HG03354 (cell line): ENCODE measurements at regions not wholly inside any gene's neighbourhood (a gene's known extent, or its start where the extent isn't known, plus 50 kb on each side); places are given as distances from the start of the nearest gene placed in this dataset.

Experiments
- ATAC-seq: cut with Tn5 transposase; IDR thresholded peaks from one replicate; pipeline ENCODE4 v1.9.1; 2021; ENCODE audit warnings: mild to moderate bottlenecking; ENCODE audit not compliant: unreplicated experiment, poor library complexity, severe bottlenecking

DNA sequence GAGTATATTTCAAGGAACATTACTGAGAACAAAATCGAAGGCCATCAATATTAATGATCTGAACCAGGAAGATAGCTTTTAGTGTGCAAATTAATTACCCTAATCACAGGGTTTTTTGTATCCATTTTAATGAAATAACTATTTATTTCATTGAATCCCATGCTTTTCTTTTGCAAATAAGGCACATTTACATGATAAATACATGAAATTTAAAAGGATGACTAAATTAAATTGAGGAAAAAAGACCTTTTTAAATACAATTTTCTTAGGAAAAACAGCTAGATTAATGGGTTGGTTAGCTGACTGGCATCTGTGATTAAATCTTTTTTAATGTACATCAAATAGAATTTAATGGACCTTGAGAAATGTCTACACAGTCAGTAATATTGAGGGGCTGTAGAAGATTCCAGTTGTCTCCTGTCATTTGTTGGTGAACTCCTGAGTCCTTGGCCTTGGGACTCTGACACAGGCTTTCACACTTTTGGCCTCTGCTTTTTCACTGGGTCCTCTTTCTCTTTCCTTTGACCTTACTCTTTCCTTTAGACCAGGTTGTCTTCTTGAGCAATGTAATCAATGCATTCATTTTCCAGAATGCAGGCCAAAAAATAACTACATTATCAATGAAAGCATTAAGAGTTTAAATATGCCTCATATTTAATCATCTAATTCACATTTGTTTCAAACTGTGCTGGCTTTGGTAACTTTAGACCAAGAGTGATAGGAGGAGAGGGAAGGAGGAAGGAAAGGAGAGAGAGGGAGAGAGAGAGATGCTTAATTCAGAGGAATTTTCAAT, 511.5 kb downstream of the ZNF608 start:
- ATAC-seq, result no peak

DNA sequence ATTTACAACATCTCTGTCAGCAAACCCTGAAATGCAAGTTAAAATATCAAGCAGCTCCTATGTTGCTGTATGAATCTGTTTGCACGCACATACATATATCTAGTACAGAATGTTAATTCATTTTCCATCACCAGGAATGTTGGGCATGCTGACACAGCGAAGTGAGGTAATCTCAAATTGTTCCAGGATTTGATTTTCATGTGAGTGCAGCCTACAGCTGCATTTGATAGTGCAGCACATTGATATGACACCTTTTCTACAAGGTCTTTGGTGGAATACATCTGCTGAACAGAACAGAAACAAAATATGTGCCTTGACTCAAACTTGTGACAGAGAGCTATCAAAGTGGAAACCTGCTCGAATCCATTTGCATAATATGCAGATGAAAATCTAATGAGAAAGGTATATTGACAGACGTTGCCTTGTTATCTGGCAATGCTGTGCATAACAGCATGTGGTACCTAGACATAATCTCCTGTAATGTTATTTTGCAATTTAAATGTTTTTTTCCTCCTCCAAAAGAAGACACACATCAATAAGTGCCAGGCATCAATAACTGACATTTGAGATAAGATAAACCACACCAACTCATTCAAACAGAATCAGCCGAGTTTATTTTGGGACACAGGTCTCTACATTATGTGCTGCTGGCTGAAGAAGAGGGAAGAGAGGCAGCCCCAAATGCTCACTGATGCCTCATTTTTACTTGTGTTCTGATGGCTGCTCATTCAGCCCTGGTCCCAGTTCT, 512.2 kb downstream of the ZNF608 start:
- no peak for ATAC-seq

DNA sequence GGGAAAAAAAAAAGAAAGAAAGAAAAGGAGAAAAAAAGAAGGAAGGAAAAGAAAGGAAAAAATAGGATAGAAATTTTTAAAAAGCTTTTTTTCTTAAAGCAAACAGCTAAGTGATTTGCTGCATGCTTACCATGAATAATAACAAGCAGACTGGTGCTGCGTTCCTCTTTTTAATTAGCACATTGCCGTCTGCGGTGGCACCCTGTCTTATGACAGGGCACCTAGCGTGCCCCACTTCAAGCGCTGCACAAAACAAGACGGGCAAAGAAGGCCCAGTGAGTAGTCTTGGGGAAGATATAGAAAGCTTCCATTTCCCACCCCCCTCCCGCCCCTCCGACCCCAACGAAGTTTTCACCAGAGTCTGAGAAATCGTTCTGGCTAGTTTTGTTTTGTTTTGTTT, 513.9 kb downstream of the ZNF608 start:
- ATAC-seq, result no peak

DNA sequence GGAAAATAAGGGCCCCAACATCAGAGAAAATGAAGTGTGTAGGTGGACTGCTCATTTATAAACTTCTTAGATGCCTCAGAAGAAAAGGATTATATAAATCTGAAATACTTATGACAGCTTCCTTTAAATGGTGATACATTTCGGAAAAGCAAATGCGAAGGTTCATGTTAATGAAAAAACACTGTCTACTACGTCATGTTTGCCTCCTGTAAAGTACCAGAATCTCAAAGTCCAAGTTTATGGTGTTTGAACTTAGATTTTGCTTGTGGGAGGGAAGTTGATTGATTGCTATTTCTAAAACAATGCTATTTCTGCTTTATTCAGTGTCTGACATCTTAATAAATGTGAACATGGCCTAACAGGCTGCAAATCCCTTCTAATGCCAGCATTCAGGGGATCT, 514.6 kb downstream of the ZNF608 start:
- no peak for ATAC-seq

DNA sequence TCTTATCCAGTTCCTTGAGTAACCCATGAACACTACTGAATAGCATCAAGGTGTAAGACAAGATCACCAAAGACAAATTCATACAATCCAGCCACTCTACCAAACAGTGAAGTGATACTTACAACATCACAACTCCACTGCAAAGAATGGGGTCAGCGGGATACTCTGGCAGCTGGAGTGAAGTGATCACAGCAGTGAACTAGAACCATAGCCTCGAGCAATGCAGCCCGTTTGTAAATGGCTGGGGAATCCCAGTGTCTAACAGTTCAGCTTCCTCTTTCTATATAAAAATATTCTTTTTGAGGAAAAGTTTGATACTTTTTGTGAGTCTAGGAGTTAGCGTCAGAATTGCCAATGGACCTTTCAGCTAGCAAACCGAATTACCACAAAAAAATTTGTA, 515.2 kb downstream of the ZNF608 start:
- no peak for ATAC-seq

DNA sequence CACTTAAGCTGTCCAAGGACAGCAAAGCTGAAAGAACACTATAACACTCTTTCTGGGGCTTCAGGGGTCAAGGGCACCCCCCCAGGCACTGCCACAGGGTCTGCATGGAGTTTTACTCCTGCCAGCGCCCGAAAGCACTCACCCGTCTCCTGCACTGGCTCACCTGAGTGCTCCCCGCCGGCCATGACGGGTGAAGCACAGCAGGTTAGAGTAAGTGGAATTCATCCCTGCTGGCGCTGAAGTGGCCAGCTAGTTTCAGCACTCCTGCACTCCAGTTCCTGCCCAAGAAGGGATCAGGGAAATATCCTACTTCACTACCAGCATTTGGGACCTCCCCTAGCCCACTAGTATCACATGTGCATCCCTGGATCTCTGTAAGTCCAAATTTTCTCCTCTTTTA, 516.0 kb downstream of the ZNF608 start:
- ATAC-seq, result no peak

DNA sequence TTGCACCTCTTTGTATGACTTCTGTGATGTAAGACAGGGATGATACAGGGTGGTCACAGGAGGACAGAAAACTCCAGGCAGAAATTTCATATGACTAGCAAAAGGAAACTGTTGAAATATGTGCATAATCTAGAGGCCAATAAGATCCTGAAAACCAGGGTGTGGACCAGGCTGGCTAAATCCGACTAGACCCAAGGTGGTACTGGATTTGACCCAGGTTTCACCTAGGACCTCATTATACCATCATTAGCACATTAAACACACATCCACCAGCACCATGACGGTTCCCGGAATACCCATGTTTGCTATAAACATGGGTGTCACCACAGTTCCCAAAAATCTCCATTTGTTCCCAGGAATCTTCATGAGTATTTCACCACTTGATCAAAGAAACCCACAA, 517.1 kb downstream of the ZNF608 start:
- no peak for ATAC-seq

DNA sequence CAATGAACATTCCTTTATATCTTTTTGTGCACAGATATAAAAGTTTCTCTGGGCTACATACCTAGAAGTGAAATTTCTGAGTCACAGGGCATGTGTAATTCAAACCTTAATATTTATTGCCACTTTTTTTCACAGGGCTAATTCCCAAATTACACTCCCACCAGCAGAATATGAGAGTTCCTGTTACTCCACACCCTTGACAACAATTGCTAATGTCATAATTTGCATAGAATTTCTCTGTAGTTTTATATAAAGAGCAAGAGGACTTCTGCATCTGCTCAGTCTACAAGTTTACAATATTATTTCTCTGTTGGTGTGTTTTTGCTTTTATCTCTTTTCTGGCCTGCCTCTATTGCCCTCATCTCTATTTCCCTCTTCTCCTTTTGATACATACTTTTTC, 518.5 kb downstream of the ZNF608 start:
- no peak for ATAC-seq

DNA sequence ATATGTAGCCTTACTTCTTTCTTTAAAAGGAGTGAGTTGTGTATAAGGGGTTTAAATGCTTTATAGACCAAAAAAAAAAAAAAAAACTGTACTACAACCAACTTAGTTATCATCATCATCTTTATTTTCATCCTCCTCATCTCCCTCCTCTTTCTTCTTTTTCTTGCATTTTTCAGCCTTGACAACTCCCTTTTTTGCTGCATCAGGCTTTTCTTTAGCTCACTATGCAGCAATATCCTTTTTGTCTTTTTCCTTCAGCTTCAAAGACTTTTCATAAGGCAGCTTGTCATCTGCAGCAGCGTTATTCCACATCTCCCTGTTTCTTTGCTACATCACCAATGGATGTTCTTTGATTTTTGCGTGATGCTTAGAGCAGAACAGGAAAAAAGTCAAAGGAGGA, 526.0 kb downstream of the ZNF608 start:
- ATAC-seq, result no peak

DNA sequence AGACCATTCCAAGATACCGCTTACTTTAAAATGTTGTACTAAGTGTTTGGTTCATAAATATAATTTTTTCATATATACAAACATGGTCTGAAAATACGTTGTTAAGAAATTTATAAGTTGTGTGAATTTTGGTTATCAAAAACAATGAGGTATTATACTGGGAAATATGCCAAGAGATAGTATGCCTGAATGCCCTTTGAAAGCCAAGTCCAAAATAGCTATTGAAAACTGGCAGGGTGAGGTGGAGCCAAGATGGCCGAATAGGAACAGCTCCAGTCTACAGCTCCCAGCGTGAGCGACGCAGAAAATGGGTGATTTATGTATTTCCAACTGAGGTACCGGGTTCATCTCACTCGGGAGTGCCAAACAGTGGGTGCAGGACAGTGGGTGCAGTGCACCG, 533.5 kb downstream of the ZNF608 start:
- no peak for ATAC-seq

DNA sequence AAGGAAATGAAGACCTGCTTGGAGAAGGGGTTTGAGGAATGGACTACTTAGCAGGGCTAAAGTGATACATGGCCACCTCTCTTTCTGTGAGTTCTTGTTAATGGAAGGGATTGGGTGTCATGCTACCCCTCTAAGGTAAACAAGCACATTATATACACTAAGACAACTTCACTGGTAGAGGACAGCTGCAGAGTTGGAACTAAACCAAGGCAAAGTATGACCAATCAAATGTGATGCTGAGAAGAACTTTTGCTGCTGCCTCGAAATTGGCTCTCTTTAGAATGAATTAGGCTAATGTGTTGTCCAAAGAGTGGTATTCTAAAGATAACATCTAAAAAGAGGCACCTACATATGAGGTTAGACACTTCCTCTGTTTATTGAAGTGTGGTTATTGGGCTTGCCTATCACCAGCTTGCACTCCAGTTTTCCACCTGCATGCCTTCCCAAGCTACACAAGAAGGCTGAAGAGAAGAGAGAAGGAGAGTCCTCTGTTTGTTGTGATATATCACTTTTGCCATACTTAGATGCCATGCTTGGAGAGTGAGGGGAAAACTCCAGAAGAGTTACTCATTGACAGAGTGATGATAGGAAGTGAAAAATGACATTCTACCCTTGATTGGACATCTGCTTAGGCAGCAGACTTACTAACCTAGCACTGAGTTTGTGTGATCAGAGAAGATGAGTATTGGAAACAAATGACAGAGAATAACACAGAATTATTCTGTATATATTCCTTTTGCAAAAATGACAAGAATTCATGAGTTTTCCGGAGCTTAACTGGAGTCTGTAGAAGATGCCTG, 536.1 kb downstream of the ZNF608 start:
- ATAC-seq, result no peak

DNA sequence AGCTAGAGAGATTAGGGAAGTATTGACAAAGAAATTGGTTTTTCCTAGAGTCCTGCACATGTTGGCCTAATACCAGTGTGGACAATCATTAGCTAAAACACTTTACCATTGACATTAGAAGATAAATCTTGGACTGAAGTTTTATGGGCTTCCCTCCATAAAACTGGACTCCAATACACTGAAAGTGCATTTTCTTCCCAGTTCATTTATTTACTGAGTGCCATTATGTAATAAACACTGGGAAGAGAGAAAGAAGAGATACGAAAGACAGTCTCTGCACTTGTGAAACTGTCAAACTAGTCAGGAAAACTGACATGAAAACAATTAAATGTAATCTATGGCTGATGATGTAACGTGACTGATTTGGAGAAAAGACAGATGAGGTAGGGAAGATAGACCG, 539.3 kb downstream of the ZNF608 start:
- no peak for ATAC-seq

DNA sequence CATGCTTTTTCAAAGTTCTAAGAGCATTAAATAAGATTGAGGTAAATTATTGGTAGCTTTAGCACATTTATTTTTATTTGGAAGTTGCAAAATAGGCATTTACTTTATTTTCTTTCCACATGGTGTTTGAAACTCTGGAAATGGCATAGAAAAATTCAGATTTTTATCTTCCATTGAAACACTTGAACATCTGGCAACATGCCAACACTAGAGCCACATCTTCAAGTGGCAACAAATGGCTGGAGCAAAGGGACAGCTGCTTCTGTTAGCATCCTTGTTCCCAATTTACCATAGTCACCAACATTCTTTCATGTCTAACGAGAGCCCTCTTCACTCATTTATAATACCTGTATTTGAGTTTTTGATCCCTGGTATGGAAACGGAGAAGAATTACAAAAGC, 539.9 kb downstream of the ZNF608 start:
- ATAC-seq, result no peak

DNA sequence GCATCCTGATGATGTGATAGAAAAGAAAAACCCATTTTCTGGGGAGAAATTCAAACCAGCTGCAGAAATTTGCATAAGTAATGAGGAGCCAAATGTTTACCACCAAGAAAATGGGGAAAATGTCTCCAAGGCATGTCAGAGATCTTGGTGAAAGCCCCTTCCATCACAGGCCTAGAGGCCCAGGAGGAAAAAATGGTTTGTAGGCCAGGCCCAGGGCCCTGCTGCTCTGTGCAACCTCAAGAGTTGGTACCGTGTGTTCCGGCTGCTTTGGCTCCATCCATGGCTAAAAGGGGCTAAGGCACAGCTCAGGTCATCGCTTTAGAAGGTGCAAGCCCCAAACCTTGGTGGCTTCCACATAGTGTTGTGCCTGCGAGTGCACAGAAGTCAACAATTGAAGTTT, 543.1 kb downstream of the ZNF608 start:
- ATAC-seq, result no peak

DNA sequence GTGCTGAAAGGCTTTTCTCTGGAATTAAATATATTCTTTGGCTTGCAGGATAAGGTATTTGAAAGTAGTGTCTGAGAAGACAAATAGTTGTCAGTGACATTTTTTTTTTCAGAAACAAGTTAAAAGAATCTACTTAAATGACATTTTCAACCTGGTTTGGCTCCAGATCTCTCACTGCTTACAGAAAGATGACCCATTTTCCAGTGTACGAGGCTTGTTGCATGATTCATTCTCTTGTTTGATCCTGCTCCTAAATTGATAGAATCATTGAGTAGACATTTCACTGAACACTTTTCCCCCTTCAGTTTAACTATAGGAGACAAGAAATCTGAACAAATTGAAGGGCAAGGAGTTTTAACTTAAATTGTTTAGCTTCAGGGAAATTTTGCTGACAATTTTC, 546.1 kb downstream of the ZNF608 start:
- no peak for ATAC-seq

DNA sequence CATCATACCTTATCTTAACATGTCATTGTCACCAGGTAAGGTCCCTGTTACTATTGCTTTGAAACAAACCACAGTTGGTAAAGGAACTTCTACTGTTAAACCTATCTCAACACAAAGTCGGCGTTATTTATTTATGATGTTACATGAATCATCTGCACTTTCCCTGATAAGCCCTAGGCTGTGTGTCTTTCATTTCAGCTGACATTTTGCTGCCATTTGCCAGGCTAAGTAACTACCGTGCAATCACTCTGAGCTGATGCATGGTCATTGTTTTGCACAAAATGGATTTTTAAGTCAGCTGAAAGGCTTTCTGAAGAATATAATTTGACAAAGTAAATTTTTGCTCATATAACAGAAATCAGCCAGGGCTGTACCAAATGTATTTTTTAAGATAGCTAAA, 546.5 kb downstream of the ZNF608 start:
- no peak for ATAC-seq

DNA sequence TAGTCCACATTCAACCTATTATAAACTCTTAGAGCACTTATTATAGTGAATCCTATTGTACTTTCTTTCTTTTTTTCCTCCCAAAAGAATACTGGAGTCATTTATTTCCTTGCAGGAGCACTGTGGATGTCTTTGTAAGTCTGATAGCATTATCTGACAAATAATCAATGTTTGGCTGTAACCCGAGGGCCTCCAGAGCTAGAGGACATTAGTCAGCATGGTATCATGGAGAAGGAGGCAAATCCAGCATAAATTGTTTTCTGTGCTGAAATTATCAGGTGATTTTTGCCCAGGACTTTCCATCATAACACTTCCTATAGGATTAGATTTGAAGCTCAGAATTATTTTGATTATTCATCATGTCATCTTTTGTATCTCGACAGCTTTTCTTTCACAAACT, 551.0 kb downstream of the ZNF608 start:
- ATAC-seq, result no peak

DNA sequence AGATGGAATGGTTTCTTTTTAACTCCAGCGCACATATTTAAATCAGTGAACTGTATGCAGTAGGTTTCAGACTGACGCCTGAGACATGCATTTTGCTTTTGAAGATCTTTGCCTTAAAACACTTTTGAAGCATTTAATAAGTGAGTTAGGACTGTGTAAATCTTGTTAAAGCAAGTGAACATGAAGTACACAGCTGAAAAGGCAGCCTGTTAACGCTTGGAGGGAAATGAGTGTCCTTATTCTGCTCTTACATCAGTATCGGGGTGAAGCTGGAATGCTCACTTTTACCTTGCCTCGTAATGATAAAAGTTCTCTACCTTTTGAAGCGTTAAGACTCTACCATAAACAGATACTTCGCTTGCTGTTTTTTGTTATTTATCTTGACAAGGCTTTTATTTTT, 552.2 kb downstream of the ZNF608 start:
- ATAC-seq, result no peak

DNA sequence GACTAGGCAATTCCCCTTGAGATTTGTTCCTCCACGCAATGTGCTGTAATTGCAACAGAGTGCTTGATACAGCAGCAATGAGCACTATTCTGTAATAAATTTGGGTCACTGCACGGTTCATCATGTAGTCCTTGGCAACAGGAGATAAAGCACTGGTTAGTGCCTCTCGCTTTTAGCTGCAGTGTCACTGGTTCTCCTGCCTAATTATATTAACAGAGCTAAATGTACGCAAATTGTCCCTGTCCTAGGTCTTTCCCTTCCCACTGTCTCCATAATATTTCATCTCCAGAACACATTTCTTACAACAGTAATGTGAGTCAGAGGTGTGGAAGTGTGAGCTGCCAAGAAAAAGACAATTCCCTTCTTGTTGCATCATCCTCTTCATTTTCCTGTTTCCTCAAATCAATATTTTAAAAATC, 553.1 kb downstream of the ZNF608 start:
- ATAC-seq, result no peak

DNA sequence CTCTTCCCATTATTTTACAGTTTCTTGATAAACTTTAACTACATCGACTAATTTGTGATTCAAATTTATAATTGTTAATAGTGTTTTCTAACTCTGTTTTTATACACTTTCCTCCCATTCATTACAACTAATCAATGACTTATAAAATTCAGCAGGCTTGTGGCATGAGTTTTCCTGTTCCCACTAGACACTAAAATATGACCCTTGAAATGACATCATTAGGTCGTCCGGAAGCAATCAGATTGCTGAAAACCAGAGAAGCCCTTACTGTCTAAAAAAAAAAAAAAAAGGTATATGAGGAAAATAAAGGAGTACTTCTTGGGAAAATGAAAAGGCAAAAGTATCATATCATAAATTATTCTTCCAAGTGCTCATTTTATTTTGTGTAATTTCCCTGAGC, 553.7 kb downstream of the ZNF608 start:
- ATAC-seq, result no peak

DNA sequence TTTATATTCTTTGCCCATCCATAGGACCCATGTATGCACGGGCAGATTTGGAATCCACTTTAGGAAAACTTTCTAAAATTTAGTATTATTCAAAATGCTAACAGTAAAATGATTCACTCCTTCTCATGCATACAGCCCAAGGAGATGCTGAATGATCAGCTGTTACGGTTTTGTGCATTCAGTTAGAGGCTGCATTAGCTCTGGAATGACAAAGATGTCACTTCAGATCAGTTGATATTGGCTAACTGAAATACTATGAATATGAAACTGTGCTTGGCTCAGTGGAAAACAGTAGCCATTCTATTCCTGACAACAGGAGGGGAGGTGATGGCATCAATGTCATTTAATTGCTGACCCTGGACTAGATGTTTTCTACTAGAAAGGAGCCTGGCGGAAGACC, 560.7 kb downstream of the ZNF608 start:
- no peak for ATAC-seq
